Osteocyte (in vitro differentiated cells): ENCODE measurements at regions not wholly inside any gene's neighbourhood (a gene's known extent, or its start where the extent isn't known, plus 50 kb on each side); places are given as distances from the start of the nearest gene placed in this dataset.

ENCODE experiments used
- DNase-seq: peaks from one replicate; pipeline ENCODE4 v3.0.0; 2021; ENCODE audit warnings: mixed read lengths; ENCODE audit not compliant: unreplicated experiment; ENCODE audit errors: extremely low spot score
- H3K27ac Mint-ChIP-seq: one replicate; pipeline ENCODE4 v1.8.0; 2021; ENCODE audit warnings: mild to moderate bottlenecking, mixed read lengths; ENCODE audit not compliant: unreplicated experiment
- H3K27me3 Mint-ChIP-seq: one replicate; pipeline ENCODE4 v1.8.0; 2021; ENCODE audit warnings: mixed read lengths; ENCODE audit not compliant: unreplicated experiment
- H3K36me3 Mint-ChIP-seq: one replicate; pipeline ENCODE4 v1.8.0; 2021; ENCODE audit warnings: mixed read lengths; ENCODE audit not compliant: unreplicated experiment
- H3K4me1 Mint-ChIP-seq: one replicate; pipeline ENCODE4 v1.8.0; 2021; ENCODE audit warnings: mixed read lengths; ENCODE audit not compliant: unreplicated experiment
- H3K4me3 Mint-ChIP-seq: one replicate; pipeline ENCODE4 v1.8.0; 2021; ENCODE audit warnings: mild to moderate bottlenecking, moderate library complexity, mixed read lengths; ENCODE audit not compliant: unreplicated experiment
- H3K9me3 Mint-ChIP-seq: one replicate; pipeline ENCODE4 v1.8.0; 2021; ENCODE audit warnings: mixed read lengths; ENCODE audit not compliant: unreplicated experiment
- CTCF ChIP-seq: fragments of 200-600 bp; sonication (generic); IDR thresholded peaks from 2 replicates; pipeline ENCODE4 v1.5.0; 2021; ENCODE audit warnings: antibody characterized with exemption, mild to moderate bottlenecking, moderate library complexity

GRCh38 chr20:10909803-10910202, 236.0 kb upstream of the JAG1 start:
- no peak for DNase-seq
- H3K27me3 Mint-ChIP-seq, result no peaks in the 10 kb centered on the region
- no peaks in the 10 kb centered on the region for H3K36me3 Mint-ChIP-seq
- H3K9me3 Mint-ChIP-seq, result no peaks in the 10 kb centered on the region
- peaks cover 4% of the 10 kb centered on the region for H3K4me1 Mint-ChIP-seq
- no peak overlapping the region for H3K27ac Mint-ChIP-seq
- TF ChIP-seq CTCF, result no peak
- no peak overlapping the region for H3K4me3 Mint-ChIP-seq

DNA sequence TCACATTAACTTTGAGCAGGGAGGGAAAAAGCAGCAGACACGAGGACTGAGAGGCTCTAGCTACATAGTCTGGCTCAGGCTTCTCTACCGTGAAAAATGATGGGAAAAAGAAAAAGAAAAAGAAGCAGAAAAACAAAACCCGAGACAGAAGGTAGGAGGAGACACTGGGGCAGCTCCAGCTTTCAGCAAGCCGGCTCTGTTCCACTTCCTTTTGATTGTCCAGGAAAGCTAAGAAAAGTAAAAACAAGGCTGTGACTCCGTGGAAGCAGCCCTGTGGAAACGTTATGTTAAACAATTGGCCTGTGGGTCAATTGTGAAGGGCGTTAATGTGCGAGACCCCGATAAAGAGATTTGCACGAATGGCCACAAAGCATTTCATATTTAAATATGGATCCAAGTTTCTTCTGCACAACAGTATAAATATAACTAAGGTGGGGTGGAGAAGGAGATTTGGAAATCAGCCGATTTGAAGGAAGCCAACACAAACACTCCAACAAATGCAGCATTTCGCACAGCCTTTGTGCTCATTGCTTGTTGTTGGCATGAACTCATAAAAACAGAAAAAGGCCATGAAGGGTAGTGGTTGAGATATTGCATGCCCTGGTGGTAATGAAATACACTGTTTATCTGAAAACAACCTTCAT, 236.9 kb upstream of the JAG1 start:
- no peaks in the 10 kb centered on the region for H3K9me3 Mint-ChIP-seq
- no peaks in the 10 kb centered on the region for H3K27me3 Mint-ChIP-seq
- H3K4me3 Mint-ChIP-seq, result no peak overlapping the region
- no peak for DNase-seq
- no peaks in the 10 kb centered on the region for H3K36me3 Mint-ChIP-seq
- no peak for TF ChIP-seq CTCF
- peaks cover 4% of the 10 kb centered on the region for H3K4me1 Mint-ChIP-seq
- H3K27ac Mint-ChIP-seq, result no peak overlapping the region

- Mint-ChIP-seq H3K27ac (no peak overlapping the region), H3K4me1 (peaks cover 2% of the 10 kb centered on the region), H3K36me3 (no peaks in the 10 kb centered on the region), H3K4me3 (no peak overlapping the region), H3K27me3 (no peaks in the 10 kb centered on the region), H3K9me3 (no peaks in the 10 kb centered on the region)
- DNase-seq, result no peak
- no peak for TF ChIP-seq CTCF
Measured at GRCh38 chr20:10911298-10911697, 237.5 kb upstream of the JAG1 start.

GRCh38 chr20:10915815-10916214, 242.0 kb upstream of the JAG1 start:
- DNase-seq, result no peak
- H3K27ac Mint-ChIP-seq, result no peak overlapping the region
- no peaks in the 10 kb centered on the region for H3K9me3 Mint-ChIP-seq
- H3K36me3 Mint-ChIP-seq, result no peaks in the 10 kb centered on the region
- no peak for TF ChIP-seq CTCF
- H3K4me1 Mint-ChIP-seq, result peaks cover 21% of the 10 kb centered on the region
- H3K27me3 Mint-ChIP-seq, result no peaks in the 10 kb centered on the region
- H3K4me3 Mint-ChIP-seq, result no peak overlapping the region

DNA sequence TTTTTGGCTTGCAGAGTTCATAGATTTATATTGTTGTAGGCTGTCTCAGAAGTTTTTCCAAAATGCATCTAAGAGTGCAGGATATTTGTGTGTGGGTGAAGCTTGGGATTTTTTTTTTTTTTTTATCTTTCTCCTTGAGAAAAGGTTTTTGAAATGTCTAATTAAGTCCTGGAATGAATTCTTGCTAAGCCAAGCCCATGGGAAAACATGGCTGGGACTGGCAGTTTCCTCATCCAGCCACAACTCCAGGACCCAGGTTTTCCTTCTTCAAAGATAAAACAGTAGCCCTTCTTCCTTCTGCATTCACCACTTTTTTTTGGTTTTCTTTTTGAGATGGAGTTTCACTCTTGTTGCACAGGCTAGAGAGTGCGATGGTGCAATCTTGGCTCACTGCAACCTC, 242.5 kb upstream of the JAG1 start:
- TF ChIP-seq CTCF, result no peak
- Mint-ChIP-seq H3K27ac (no peak overlapping the region), H3K9me3 (no peaks in the 10 kb centered on the region), H3K36me3 (no peaks in the 10 kb centered on the region), H3K4me1 (peaks cover 22% of the 10 kb centered on the region), H3K27me3 (no peaks in the 10 kb centered on the region), H3K4me3 (no peak overlapping the region)
- no peak for DNase-seq
